HG03108 (cell line): ENCODE measurements at regions not wholly inside any gene's neighbourhood (a gene's known extent, or its start where the extent isn't known, plus 50 kb on each side); places are given as distances from the start of the nearest gene placed in this dataset.

ENCODE experiments used
- ATAC-seq: cut with Tn5 transposase; IDR thresholded peaks from one replicate; pipeline ENCODE4 v1.9.1; 2021; ENCODE audit warnings: moderate library complexity; ENCODE audit not compliant: unreplicated experiment

DNA sequence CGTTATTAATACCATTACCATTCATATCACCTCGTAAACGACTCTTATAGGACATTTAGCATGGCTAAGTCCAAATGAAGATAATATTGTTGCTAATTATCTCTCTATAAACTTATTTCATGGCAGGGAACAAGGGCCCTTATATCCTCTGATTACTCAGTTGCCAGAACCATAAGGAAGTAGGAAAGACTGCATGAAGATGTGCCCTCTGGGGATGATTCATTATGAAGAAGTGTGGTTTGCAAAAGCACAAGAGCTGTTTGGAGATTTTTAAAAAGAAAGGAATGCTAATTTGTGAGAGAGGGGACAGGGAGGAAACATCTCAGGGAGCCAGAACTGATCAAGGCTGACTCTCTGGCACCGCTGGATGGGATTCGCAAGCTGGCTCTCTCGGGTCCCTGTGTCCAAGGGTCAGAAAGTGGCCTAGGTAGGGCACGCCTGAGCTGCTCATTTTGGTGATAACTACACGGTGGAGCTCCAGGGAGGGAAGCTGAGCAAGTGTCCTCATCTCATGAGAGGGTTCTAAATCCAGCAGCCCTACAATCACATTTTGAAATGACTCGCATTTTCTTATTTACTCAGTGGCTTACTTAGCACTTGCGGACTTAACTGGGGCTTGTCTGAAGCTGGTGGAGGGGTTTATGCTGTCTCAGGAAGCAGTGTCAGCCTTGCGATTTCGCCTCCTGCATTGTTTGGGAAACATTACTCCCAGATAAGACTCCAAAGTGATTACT lies 136.8 kb downstream of the C5orf15 start:
- no peak for ATAC-seq

DNA sequence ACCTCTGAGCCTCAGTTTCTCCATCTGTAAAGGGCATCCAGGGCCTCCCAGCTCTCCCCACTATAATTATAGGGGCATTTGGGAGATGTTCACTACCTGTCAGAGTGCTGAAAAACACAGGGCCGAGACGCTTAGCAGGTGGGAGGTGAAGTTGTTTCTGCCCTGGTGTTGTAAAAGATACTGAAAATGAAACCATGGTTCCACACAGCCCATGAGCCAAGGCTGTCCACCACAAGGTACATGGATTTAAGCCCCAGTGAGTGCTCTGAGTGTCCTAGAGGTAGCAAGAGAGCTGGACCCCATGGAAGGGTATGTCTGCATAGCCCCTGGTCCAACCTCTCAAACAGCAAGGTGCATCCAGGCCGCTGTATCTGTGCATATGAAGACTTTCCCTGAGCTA lies 137.5 kb downstream of the C5orf15 start:
- ATAC-seq: no peak

DNA sequence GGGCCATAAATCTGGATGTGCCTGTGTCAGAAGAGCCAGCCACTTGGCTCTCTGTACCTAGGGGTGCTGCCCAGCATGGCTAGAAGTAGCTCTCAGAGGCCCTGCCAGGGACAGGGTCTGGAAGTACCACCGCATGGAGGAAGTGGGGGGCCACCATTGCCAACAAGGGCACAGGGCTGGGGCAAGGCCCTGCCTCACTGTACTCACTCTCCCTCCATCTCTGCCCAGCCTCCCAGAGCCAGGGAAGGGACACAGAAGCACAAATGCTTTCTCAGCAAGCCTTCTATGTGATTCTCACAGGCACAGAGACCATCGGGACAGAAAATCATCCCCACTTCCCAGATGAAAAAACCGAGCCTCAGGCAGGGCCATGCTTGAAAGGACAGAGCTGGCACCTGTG lies 138.1 kb downstream of the C5orf15 start:
- ATAC-seq: no peak

DNA sequence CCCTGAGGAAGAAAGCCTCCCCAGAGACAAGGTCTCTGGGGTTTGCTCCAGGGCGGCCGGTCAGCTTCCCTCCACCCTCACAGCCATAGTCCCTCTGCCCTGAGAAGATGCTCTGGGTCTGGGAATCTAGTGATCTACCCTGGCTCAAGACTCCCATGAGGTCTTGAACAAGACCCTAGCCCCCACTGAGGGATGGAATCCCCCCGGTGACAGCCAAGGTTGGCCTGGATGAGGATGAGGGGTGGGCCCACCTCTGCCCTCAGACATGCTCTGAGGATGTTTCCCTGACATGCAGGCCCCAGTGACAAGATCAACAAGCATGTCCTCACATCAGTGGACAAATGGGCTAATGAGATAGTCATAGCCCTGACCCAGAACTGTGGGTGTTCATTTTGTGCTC lies 138.6 kb downstream of the C5orf15 start:
- no peak for ATAC-seq

- no peak for ATAC-seq
These were observed 139.7 kb downstream of the C5orf15 start for GRCh38 chr5:133828722-133829121.

GRCh38 chr5:133827830-133828229 lies 140.6 kb downstream of the C5orf15 start:
- no peak for ATAC-seq

- no peak for ATAC-seq
These were observed 141.4 kb downstream of the C5orf15 start for GRCh38 chr5:133827011-133827410.

DNA sequence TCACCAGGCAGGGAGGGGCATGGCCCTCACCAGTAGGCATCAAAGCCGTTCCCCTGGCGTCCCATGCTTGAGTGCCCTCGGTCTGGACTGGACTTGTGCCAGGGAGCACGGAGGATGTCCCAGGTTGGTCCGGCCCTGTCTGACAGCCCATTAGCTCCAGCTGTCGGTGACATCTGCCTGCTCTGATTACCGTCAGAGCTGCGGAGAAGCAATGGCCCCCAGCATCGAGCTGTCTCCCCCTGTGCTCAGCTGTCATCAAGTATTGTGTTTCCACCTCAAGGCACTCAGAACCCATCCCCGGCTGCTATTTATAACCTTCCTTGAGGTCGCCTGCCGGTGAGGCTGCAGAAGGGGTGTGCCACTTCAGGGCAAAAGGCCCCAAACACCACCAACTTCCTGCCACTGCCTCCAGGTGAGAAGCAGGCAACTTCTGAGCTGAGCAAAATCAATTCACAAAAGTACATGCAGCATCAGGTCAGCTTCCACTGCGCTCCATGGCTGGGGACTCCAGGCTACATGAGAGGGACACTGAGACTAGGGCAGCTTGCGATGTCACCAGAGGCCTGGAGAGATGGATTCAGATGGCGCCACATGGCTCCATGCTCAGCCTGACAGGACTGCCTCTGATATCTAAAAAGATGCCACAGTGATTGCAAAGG lies 142.7 kb downstream of the C5orf15 start:
- ATAC-seq: no peak

DNA sequence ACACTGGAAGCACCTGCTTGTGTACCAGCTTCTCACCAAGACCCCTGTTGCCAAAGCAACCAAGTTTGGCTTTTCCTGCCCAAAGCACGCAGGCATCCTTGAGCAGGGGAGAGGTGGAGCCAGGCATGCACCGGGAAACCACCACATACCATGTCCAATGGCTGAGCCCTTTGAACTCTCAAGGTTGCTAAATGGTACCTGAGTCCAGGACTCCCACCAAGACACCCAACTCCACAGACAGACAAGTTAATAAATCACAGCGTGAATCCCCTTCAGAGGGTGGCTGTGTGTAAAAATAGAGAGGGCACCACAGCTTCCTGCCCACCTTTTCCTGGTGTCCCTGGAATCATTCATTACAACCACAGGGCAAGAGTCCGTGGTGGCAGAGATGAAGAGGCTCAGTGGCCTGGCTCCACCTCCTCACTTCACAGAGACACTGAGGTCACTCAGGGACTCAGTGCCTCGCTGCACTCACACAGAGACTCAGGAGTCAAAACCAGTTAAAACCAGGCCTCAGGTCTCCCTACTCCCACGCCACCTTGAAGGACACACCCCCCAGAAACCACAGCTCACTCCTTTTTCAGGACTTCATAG lies 143.7 kb downstream of the C5orf15 start:
- peak; percentile 59 for ATAC-seq

- ATAC-seq: no peak
These were observed 146.5 kb downstream of the C5orf15 start for GRCh38 chr5:133821889-133822288.

GRCh38 chr5:133821311-133821741 lies 147.1 kb downstream of the C5orf15 start:
- no peak for ATAC-seq

DNA sequence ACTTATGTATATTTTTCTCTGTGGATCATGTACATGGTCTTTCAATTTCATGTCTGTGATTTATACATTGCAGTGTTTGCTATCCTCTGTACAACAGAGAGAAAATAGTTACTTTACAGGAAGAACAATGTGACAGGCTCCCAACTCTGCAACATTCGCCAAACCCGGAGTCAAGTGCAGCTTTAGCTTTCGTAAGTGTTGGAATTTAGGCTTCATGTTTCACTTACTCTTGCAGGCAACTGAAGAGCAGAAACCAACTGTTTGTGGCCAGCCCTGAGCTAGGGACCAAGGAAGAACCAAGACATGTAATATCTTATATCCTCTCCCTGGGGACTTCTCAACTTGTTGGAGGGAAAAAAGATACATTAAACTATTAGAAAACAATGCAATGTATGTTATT lies 147.9 kb downstream of the C5orf15 start:
- no peak for ATAC-seq

DNA sequence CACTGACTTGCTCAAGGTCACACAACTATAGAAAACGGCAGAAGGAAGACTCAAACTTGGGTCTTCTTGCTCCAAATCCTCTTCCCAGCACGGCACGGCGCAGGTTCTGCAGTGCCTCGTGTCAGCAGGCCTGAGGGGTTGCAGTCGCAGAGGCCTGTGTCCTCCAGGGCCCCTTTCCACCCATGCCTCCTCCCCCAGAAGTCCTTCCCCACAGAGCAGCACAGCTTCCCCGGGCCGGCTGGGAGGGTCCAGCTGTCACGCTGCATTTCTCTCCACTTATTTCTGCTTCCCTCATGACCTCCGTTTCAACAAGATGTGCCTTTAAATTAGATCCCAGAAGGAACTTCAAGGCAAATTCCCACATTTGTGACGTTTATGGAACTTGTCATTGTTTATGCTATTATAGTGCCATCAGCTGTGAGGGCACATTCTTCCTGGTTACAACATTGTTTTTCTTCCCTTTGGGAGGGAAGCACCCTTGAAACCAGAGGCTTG lies 148.4 kb downstream of the C5orf15 start:
- no peak for ATAC-seq

- ATAC-seq: no peak
These were observed 149.4 kb downstream of the C5orf15 start for GRCh38 chr5:133818869-133819600.

DNA sequence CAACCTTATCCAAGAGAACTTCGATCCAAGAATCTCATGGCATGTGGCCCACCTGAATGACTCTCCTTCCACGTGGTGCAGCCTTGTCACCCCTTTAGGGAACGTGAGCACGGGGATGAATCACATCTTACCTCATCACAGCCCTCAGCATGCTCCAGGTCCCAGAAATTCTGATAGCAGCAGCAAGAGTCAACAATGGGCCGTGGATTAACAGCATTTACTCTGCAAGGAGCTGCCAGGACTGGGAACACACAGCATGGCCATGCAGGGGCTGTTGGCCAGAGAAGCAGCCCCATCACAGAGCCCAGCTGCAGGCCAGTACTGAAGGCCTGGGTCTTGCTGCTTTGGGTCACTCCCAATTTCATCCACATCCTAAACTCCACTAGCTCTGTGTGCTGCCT lies 150.4 kb downstream of the C5orf15 start:
- no peak for ATAC-seq

DNA sequence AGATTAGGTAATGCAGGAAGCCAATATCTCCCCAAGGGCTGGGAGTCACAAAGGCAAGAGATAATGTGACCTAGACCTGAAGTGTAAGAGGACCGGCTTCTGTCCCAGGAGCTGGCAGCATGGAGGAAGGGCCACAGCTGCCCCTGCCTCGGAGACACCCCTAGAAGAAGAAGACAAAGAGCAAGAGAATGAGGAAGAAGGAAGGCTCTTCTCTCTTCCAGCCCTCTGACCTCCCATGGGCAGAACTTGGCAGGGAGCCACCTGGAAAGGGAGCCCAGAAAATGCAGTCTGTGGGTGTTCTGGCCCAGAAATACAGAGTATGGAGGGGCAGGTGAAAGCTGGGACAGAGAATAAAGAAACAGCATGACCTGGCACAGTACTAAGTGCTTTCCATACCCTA lies 151.0 kb downstream of the C5orf15 start:
- ATAC-seq: no peak

DNA sequence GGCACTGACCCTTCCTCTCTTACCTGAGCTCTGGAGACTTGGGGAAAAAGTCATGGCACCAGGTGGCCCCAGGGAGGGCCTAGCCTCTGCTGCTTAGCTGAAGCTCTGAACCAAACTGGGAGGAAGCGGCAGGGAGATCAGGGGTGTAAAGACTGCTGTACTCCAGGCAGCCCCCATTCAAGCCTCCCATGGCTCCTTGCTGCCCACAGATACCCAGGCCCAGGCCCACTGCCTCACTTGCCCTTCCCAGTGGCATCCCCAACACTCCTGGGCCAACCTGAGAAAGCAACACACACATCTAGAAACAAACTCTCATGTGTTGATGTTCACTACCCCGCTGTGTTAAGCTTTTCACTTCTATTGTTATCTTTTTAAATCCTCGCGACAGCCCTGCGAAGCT lies 151.6 kb downstream of the C5orf15 start:
- ATAC-seq: no peak

DNA sequence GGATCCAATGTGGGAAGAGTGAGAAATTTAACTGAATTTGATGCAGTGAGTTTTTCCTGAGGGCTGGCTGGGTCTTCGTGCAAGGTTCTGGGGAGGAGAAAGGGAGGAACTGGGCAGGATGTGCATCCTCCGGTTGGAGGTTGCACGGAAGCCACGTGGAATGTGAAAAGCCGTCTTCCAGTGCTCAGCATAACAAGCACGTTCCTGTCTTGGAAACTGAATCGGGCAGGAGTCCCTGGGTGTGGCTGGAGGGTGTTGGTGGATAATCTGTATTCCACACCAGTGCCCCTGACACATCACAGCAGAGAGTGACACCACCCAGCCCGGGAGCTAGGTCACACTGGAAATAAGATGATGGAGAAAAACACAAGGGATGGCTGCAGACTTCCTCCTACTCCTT lies 154.3 kb downstream of the C5orf15 start:
- ATAC-seq: no peak

GRCh38 chr5:133811168-133811567 lies 157.3 kb downstream of the C5orf15 start:
- ATAC-seq: no peak

DNA sequence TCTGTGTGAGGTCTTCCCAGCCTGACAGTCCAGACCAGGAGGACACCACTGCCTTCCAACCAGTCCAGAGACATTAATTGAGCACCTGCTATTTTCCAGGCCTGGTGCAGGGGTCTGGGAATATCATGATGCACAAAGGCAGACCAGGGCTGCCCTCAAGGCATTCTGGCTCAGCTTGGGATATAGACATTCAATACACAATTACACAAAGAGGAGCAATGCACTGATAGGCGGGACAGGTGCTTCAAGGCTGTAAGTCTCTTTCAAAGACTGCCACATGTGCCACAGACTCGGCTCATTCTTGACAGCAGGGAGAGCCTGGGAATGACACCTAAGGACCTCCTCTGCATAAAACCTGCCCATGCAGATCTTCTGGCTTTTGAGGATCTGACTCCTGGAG lies 158.6 kb downstream of the C5orf15 start:
- no peak for ATAC-seq

DNA sequence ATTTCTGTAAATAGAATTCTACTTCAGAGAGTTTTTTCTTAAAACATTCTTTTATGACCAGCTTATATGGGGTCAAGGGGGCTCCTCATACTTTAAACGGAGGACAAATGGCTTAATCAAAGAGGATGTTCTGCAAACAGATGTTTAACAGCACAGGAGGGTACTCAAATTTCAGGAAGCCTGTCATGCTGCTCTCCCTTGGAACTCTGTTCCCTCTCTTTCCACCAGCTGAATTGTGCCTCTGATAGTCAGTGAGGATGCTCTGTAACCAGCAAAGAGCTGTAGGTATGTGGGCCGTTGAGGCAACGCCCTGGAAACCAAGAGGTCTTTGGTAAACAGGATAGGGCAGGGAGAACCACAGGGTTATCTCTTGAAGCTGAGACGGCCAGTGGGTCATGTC lies 161.1 kb downstream of the C5orf15 start:
- ATAC-seq: no peak
